Left ventricle myocardium inferior (tissue), 1 donor: ENCODE measurements at regions not wholly inside any gene's neighbourhood (a gene's known extent, or its start where the extent isn't known, plus 50 kb on each side); places are given as distances from the start of the nearest gene placed in this dataset.

Source experiments
- DNase-seq: peaks from one replicate; pipeline ENCODE4 v3.0.0-alpha.2; 2020
- H3K27ac ChIP-seq: fragments of 200-600 bp; replicated peaks from 2 replicates; pipeline ENCODE4 v1.8.0; 2021
- H3K27me3 ChIP-seq: fragments of 200-600 bp; 2 replicates; pipeline ENCODE4 v1.8.0; 2021; ENCODE audit warnings: low read depth
- H3K36me3 ChIP-seq: fragments of 200-600 bp; 2 replicates; pipeline ENCODE4 v1.8.0; 2021
- H3K4me1 ChIP-seq: fragments of 200-600 bp; 2 replicates; pipeline ENCODE4 v1.8.0; 2021
- H3K4me3 ChIP-seq: fragments of 200-600 bp; 2 replicates; pipeline ENCODE4 v1.8.0; 2021; ENCODE audit warnings: mild to moderate bottlenecking, moderate library complexity
- H3K9me3 ChIP-seq: fragments of 200-600 bp; replicated peaks from 2 replicates; pipeline ENCODE4 v1.8.0; 2021
- CTCF ChIP-seq: fragments of 200-600 bp; IDR thresholded peaks from 2 replicates; pipeline ENCODE4 v1.8.0; 2021; ENCODE audit warnings: antibody characterized with exemption, mild to moderate bottlenecking, borderline replicate concordance
- intact Hi-C: fragments of 100-400 bp; cut with micrococcal nuclease; formaldehyde crosslinking; loops from one replicate; pipeline ENCODE4 v1.11.0; 2022
- donor health status: DM: no; HTN: yes; CAD: no; lungs with severe emphysema.

- H3K9me3 ChIP-seq = no peaks in the 10 kb centered on the region
- intact Hi-C loops = no loop called here
- no peak for DNase-seq
- H3K36me3 ChIP-seq = no peaks in the 10 kb centered on the region
- TF ChIP-seq CTCF = no peak
- H3K27me3 ChIP-seq = no peaks in the 10 kb centered on the region
- no peak overlapping the region for H3K4me3 ChIP-seq
- peaks cover 10% of the 10 kb centered on the region for H3K4me1 ChIP-seq
- no peak overlapping the region for H3K27ac ChIP-seq
These were observed 271.5 kb upstream of the FZD8 start for GRCh38 chr10:35913628-35914027.

GRCh38 chr10:35912615-35913569, 270.8 kb upstream of the FZD8 start:
- H3K9me3 ChIP-seq = no peaks in the 10 kb centered on the region
- no peaks in the 10 kb centered on the region for H3K36me3 ChIP-seq
- H3K27ac ChIP-seq = no peak overlapping the region
- TF ChIP-seq CTCF = no peak
- no peaks in the 10 kb centered on the region for H3K27me3 ChIP-seq
- H3K4me1 ChIP-seq = peaks cover 10% of the 10 kb centered on the region
- no peak for DNase-seq
- intact Hi-C loops = no loop called here
- no peak overlapping the region for H3K4me3 ChIP-seq

- intact Hi-C loops = no loop called here
- no peaks in the 10 kb centered on the region for H3K27me3 ChIP-seq
- H3K27ac ChIP-seq = no peak overlapping the region
- peaks cover 10% of the 10 kb centered on the region for H3K4me1 ChIP-seq
- H3K9me3 ChIP-seq = no peaks in the 10 kb centered on the region
- no peak for TF ChIP-seq CTCF
- H3K36me3 ChIP-seq = no peaks in the 10 kb centered on the region
- H3K4me3 ChIP-seq = no peak overlapping the region
- DNase-seq = no peak
These were observed 269.9 kb upstream of the FZD8 start for GRCh38 chr10:35911954-35912353.

- intact Hi-C loops = no loop called here
- Histone ChIP-seq H3K4me1 (peaks cover 10% of the 10 kb centered on the region), H3K36me3 (no peaks in the 10 kb centered on the region), H3K27ac (no peak overlapping the region), H3K4me3 (no peak overlapping the region), H3K27me3 (no peaks in the 10 kb centered on the region), H3K9me3 (no peaks in the 10 kb centered on the region)
- DNase-seq = no peak
- TF ChIP-seq CTCF = no peak
These were observed 269.1 kb upstream of the FZD8 start for GRCh38 chr10:35911233-35911632.

- H3K36me3 ChIP-seq = no peaks in the 10 kb centered on the region
- H3K27me3 ChIP-seq = no peaks in the 10 kb centered on the region
- H3K4me1 ChIP-seq = peaks cover 10% of the 10 kb centered on the region
- intact Hi-C loops = no loop called here
- no peak overlapping the region for H3K27ac ChIP-seq
- no peak for DNase-seq
- no peak for TF ChIP-seq CTCF
- H3K9me3 ChIP-seq = peaks cover 4% of the 10 kb centered on the region
- H3K4me3 ChIP-seq = no peak overlapping the region
These were observed 268.1 kb upstream of the FZD8 start for GRCh38 chr10:35910234-35910633.
